GM19395 (cell line): ENCODE measurements at regions not wholly inside any gene's neighbourhood (a gene's known extent, or its start where the extent isn't known, plus 50 kb on each side); places are given as distances from the start of the nearest gene placed in this dataset.
A peak's percentile ranks its signal among the peaks of the same experiment; 100 is the strongest.

Experiments used
- ATAC-seq: cut with Tn5 transposase; IDR thresholded peaks from one replicate; pipeline ENCODE4 v1.9.1; 2021; ENCODE audit warnings: mild to moderate bottlenecking, moderate library complexity; ENCODE audit not compliant: unreplicated experiment

DNA sequence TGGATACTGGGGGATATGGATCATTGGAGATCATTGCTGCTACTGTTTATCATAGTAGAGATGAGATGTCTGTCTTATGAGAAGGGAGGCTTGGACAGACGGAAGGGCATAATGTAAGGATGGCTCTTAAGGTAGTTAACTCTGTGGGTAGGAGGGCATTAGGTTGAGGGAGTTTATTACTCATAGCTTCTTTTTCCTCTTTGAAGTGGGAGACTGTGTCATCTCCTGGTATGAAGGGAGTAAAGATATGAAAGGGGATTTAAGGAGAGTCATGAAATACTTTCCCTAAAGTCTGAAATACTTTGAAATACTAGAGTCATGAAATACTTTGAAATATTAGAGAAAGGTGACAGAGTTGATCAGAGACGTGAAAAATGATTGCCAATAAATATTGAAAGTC is 255.5 kb upstream of the PITX2 start:
- no peak for ATAC-seq

- no peak for ATAC-seq
Observed at GRCh38 chr4:110878956-110879355, 256.1 kb upstream of the PITX2 start.

- no peak for ATAC-seq
Observed at GRCh38 chr4:110886270-110886669, 263.4 kb upstream of the PITX2 start.

GRCh38 chr4:110886856-110887255 is 264.0 kb upstream of the PITX2 start:
- ATAC-seq: no peak

GRCh38 chr4:110897784-110898183 is 274.9 kb upstream of the PITX2 start:
- no peak for ATAC-seq

DNA sequence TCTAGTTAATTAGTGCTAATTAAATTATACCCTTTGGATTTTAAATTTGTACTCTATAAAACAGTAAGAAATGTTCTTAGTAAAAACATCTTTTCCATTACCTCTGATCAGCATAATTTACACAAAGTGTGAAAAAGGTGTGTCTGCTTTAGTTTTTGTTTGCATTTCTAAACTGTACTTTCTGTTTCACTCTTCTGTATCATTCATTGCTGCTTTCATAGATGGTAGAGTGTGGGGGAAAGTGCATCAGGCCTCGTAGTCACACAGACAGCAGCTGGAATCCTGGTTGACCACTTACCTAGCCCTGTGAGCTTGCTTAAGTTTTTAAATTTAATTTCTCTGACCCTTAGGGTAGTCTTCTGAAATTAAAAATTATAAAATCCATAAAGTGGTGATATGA is 275.4 kb upstream of the PITX2 start:
- ATAC-seq: peak; percentile 92

- no peak for ATAC-seq
Observed at GRCh38 chr4:110900213-110900769, 277.4 kb upstream of the PITX2 start.

DNA sequence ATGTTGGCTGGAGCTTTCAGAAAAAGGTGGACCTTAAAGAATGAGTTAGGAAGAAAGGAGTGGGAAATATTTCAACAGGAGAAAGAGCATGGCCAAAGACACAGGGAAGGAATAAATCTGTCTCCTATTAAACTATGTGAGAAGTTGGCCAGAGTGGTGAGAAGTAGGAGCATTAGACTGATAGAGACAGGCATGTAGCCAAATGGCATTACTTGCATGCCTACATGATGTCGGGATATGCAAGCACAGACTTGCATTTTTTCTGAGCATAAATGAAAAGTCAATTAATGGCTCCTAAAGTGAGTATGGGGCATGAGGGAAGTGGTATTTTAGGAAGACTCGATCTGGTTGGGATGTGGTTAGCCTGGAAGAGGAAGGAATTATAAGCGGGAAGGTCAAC is 279.6 kb upstream of the PITX2 start:
- ATAC-seq: no peak

DNA sequence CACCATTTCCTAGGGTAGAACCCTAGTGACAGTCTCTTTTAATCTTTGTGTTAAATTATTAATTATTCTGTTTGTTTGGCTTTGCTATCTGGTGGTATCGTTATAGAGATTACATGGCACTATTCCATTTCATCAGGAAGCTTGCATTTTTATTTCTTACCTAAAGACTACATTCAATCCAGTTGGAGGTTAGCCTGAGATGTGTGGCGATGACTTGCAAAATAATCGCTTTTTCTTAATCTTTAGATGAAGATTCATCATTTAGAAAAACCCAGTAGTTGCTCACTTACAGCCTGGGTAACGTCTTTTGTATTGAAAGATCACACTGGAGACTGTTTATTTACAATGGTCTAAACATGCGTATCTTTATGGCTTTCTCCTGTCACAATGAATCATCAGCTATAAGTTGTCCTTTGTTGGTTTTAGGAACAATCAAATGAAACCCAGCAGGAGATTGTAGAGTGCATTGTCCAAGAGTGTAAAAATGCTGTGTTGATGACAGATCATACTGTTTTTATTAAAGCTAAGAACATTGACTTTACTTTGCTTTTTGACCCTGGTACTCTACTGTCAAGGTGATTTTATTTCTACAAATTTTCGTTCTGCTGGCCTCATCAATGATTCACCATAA is 281.7 kb upstream of the PITX2 start:
- ATAC-seq: no peak

DNA sequence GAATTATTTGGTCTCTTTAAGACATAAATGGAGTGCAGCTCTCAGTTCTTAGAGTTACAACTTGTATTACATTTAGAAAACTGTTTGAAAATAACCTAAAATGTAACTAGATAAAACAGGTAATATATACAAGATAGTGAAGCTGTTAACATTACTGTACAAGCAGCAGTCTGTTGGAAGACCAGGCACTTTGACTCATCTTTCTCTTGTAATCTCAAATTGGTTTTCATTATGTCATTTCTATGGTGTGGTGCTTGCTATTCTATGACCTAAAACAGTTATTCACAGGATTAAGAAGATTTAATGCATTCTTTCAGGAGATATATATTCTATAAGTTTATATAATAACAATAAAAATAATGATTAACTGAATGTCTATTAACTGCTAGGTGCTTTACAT is 282.5 kb upstream of the PITX2 start:
- no peak for ATAC-seq

DNA sequence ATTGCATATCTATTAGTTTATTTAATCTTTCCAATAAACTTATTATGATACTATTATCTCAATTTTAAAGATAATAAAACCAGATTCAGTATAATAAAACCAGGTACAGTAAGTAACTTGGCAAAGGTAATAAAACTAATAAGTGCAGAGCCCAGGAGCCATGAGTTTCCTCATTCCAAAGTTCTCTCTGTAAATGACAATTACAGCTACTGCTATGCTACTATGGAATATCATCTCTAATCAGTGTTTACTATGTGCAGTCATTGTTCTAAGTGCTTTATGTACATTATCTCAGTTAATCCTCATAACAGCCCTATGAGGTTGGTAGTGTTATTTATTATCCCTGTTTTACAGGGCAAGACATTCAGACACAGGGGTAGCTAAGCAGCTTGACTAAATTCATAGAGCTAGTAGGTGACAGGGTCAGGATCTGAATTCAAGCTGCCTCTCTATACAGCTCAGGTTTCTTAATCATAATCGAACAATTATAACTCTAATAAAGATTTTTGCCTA is 285.0 kb upstream of the PITX2 start:
- ATAC-seq: no peak

GRCh38 chr4:110914791-110915190 is 291.9 kb upstream of the PITX2 start:
- ATAC-seq: no peak

DNA sequence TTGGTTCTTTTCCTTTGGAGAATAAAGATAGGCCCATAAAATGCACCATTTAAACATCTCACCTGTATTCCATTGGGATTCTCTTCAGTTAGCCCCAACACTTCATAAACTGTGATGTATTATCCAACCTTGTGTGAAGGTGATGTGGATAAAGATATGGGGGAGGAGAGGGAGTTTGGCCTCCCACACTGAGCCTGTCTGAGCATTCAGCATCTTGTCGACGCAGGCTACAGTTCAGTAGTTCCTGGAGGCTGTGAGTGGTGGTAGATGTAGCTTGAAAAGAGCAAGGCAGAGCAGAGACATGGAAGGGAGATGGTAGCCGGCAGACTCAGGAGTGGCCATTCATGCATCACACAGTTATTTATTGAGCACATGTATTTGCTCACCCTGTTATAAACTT is 292.4 kb upstream of the PITX2 start:
- ATAC-seq: no peak

GRCh38 chr4:110916505-110916904 is 293.6 kb upstream of the PITX2 start:
- ATAC-seq: no peak

GRCh38 chr4:110917835-110918234 is 295.0 kb upstream of the PITX2 start:
- ATAC-seq: no peak

DNA sequence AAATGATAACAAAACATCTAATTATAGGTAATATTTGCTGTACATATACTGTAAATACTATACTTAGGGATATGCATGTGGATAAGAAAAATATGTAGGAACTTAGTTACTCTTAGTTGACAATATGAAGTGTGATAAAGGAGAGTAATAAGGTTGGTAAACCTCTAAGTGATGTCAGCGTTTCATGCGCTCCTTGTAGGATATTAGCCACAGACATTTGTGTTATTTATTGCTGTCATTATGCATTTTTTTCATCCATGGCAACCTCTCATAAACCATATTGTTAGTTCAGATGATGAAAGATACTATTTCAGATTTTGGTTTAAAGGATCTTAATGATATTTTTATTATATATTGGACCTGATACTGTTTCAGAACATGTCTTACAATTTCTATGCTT is 298.1 kb upstream of the PITX2 start:
- ATAC-seq: no peak

DNA sequence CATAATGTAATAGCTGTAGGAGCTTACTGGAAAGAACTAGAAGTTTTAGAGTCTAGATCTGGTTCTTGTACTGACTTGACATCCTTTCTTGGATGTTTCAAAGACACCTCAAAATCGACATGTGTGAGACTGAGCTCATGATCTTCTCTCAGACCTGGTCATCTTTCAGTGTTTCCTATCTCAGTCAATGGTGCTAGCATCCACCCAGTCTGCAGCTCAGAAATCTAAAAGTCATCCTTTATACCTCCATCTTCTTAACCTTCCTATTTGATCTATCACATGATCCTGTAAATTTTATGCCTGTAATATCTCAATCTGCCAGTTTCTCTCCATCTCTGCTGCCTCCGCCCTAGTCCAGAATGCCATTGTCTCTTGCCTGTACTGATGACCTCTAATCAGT is 301.9 kb upstream of the PITX2 start:
- ATAC-seq: no peak

GRCh38 chr4:110926841-110927400 is 304.0 kb upstream of the PITX2 start:
- ATAC-seq: no peak

DNA sequence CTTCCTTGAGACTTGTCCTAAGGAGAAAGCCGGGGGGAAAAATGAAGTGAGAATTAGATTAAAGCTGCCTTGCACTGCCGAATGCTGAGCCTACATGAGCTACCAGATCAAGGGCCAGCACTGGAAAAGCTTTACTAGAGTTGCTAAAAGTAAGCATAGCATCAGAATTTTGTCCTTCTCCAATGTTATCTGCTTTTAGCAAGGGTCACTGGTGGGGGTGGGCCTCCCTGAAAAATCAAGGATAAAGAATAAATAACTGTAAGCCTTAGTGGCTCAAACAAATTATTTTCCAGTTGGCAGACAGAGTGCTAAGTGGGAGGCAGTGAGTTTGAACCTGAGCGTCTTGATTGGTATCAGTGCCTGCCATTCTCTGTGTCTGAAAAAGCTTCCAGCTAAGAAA is 310.5 kb upstream of the PITX2 start:
- ATAC-seq: no peak

- ATAC-seq: no peak
Observed at GRCh38 chr4:110944501-110944900, 321.6 kb upstream of the PITX2 start.

DNA sequence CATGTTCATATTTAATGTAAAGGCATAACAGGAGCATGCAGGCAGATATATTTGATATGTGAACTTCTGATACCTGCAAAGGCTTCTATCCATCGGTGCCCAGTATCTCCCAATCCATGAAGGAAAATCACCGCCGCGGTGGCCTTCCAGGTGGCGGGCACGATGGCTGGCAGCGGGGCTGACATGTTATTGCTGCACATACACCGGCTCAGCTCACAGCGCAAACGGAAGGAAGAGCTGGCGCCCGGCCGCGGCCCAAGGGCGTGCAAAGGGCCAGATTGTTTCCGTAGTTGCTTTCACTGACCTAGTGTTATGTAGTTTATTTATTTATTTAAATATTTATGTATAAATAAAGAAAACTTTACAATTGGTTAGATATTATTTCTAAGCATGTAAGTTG is 322.7 kb upstream of the PITX2 start:
- ATAC-seq: no peak

- no peak for ATAC-seq
Observed at GRCh38 chr4:110949542-110949941, 326.7 kb upstream of the PITX2 start.

- no peak for ATAC-seq
Observed at GRCh38 chr4:110950731-110951130, 327.9 kb upstream of the PITX2 start.
